HL-60 (cell line): ENCODE measurements at regions not wholly inside any gene's neighbourhood (a gene's known extent, or its start where the extent isn't known, plus 50 kb on each side); places are given as distances from the start of the nearest gene placed in this dataset.
A peak's percentile ranks its signal among the peaks of the same experiment; 100 is the strongest.

ENCODE experiments used
- DNase-seq, 2 experiments: peaks; one replicate each; pipeline ENCODE4 v3.0.0-alpha.2; 2010 to 2020; ENCODE audit warnings: low read depth in 1 of 2, low spot score in 1 of 2
- H3K27ac ChIP-seq: fragments of 250-450 bp; sonication (Bioruptor Pico); replicated peaks from 2 replicates; pipeline ENCODE4 v1.5.1; 2020; ENCODE audit warnings: mild to moderate bottlenecking, moderate library complexity
- H3K27me3 ChIP-seq: fragments of 250-450 bp; sonication (Bioruptor Pico); 2 replicates; pipeline ENCODE4 v1.5.1; 2021; ENCODE audit warnings: mild to moderate bottlenecking, moderate library complexity; ENCODE audit not compliant: insufficient read depth, poor library complexity, severe bottlenecking
- H3K4me3 ChIP-seq: replicated peaks from 2 replicates; pipeline ENCODE4 v1.5.1; 2011; ENCODE audit warnings: mild to moderate bottlenecking, control low read depth, low read length; ENCODE audit not compliant: insufficient read depth
- GABPA ChIP-seq: IDR thresholded peaks from 2 replicates; pipeline ENCODE4 v1.6.1; 2012; ENCODE audit warnings: low read depth
- POLR2AphosphoS5 ChIP-seq: IDR thresholded peaks from 2 replicates; pipeline ENCODE4 v1.6.1; 2012; ENCODE audit warnings: low read depth
- SPI1 ChIP-seq: IDR thresholded peaks from 2 replicates; pipeline ENCODE4 v1.6.1; 2012; ENCODE audit warnings: low read depth, mild to moderate bottlenecking, borderline replicate concordance
- TF ChIP-seq, protein P1 (sequence below): IDR thresholded peaks from one replicate; pipeline ENCODE4 v1.5.1; 2011; ENCODE audit warnings: low read length, control low read depth, inconsistent platforms; ENCODE audit not compliant: insufficient read depth
- TF ChIP-seq, protein P2 (sequence below): IDR thresholded peaks from 2 replicates; pipeline ENCODE4 v1.6.1; 2012; ENCODE audit warnings: low read depth; ENCODE audit not compliant: insufficient replicate concordance

DNA sequence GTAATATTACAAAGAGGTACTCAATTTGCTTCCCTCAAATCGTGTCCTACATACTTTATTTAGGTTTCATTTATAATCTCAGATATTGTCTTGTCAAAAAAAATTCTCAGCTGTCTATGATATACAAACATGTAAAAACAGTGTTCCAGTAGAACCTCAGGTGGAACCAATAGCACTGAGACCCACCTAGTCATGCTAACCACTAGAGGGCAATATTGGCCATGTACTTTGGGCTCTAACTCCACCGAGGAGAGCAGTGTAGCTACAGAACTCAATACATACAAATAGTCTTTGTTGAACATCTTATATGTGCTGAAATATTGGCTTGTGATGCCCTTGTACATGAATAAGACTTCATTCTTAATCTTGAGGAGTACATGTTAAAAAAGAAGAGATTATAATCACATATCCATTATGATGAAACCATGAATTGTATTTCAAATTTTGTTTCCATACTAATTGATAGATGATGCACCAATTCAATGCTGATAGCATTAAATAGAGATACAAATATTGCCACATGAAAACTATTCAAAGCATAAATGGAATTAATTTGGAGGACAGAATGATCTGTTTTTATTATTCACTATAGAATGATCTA, 71.2 kb upstream of the CNTLN start:
- TF ChIP-seq, protein P1, sequence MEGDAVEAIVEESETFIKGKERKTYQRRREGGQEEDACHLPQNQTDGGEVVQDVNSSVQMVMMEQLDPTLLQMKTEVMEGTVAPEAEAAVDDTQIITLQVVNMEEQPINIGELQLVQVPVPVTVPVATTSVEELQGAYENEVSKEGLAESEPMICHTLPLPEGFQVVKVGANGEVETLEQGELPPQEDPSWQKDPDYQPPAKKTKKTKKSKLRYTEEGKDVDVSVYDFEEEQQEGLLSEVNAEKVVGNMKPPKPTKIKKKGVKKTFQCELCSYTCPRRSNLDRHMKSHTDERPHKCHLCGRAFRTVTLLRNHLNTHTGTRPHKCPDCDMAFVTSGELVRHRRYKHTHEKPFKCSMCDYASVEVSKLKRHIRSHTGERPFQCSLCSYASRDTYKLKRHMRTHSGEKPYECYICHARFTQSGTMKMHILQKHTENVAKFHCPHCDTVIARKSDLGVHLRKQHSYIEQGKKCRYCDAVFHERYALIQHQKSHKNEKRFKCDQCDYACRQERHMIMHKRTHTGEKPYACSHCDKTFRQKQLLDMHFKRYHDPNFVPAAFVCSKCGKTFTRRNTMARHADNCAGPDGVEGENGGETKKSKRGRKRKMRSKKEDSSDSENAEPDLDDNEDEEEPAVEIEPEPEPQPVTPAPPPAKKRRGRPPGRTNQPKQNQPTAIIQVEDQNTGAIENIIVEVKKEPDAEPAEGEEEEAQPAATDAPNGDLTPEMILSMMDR = peak; percentile 33
- TF ChIP-seq SPI1 = no peak
- DNase-seq = peak; percentile 2
- no peaks in the 10 kb centered on the region for H3K27me3 ChIP-seq
- no peak overlapping the region for H3K27ac ChIP-seq
- H3K4me3 ChIP-seq = no peak overlapping the region

DNA sequence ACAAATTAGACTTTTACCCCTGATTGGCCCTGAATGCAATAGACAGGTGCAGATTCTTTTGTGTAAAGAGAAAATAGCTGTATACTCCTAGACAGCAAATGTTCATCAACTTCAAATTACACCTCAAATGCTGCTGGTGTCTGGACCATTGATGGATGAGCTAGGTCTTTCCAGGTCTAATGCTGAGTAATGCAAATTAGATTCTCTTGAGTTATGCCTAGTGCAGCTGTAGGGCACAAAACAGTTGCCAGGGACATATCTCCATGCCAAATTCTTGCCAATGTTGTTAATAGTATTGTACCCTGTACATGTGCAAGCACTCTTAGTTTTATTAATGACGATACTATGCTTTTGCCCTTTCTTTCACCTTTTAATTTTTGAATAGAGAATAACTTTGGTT, 72.3 kb upstream of the CNTLN start:
- Histone ChIP-seq H3K27ac (no peak overlapping the region), H3K27me3 (no peaks in the 10 kb centered on the region), H3K4me3 (no peak overlapping the region)
- TF ChIP-seq, protein P2, sequence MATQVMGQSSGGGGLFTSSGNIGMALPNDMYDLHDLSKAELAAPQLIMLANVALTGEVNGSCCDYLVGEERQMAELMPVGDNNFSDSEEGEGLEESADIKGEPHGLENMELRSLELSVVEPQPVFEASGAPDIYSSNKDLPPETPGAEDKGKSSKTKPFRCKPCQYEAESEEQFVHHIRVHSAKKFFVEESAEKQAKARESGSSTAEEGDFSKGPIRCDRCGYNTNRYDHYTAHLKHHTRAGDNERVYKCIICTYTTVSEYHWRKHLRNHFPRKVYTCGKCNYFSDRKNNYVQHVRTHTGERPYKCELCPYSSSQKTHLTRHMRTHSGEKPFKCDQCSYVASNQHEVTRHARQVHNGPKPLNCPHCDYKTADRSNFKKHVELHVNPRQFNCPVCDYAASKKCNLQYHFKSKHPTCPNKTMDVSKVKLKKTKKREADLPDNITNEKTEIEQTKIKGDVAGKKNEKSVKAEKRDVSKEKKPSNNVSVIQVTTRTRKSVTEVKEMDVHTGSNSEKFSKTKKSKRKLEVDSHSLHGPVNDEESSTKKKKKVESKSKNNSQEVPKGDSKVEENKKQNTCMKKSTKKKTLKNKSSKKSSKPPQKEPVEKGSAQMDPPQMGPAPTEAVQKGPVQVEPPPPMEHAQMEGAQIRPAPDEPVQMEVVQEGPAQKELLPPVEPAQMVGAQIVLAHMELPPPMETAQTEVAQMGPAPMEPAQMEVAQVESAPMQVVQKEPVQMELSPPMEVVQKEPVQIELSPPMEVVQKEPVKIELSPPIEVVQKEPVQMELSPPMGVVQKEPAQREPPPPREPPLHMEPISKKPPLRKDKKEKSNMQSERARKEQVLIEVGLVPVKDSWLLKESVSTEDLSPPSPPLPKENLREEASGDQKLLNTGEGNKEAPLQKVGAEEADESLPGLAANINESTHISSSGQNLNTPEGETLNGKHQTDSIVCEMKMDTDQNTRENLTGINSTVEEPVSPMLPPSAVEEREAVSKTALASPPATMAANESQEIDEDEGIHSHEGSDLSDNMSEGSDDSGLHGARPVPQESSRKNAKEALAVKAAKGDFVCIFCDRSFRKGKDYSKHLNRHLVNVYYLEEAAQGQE = no peak
- TF ChIP-seq, protein P1 = no peak
- DNase-seq = no peak

DNA sequence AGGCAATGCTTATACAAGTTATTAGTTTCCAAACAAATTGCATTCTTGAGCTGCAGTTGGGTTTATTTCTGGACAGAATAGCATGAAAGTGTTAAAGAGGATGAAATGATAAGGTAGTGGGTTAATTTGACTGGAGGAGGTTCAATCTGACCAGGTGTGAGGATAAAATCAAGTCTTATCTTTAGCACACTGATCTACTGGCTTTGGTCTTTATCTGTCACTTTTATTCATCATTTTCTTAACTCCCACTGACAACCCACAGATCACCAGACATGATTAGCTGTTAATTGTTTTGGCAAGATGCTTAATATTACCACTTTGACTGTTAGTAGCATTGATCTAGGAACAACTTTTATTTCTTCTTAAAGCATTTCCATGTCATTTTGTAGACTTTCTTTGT, 74.4 kb upstream of the CNTLN start:
- H3K27me3 ChIP-seq = no peaks in the 10 kb centered on the region
- no peak overlapping the region for H3K4me3 ChIP-seq
- no peak for DNase-seq
- H3K27ac ChIP-seq = no peak overlapping the region
- no peak for TF ChIP-seq SPI1
- no peak for TF ChIP-seq POLR2AphosphoS5
- TF ChIP-seq, protein P2 = no peak
- TF ChIP-seq, protein P1 = no peak
- no peak for TF ChIP-seq GABPA

DNA sequence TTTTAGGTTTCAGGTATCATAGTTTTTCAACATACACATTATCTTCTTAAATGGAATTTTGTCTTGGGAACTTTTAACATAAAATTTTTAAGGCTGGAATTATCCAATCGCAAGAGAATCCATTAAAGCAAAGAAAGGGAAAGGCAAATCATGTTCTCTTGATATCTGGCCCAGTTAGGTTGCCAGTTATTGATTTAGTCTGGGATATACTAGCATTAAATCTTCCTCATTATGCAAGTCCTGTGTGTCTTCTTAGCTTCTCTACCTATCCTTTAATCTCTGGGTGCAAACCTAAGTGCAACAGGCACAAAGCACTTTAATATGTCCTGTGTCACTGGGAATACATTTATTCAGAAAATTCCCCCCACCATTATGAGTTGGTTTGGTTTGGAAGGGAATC, 75.4 kb upstream of the CNTLN start:
- Histone ChIP-seq H3K27me3 (no peaks in the 10 kb centered on the region), H3K27ac (no peak overlapping the region), H3K4me3 (no peak overlapping the region)
- DNase-seq = no peak
- TF ChIP-seq, protein P2 = no peak
- TF ChIP-seq POLR2AphosphoS5 (no peak), SPI1 (no peak), GABPA (no peak)
- TF ChIP-seq, protein P1 = no peak
